A673 (cell line): ENCODE measurements at regions not wholly inside any gene's neighbourhood (a gene's known extent, or its start where the extent isn't known, plus 50 kb on each side); places are given as distances from the start of the nearest gene placed in this dataset.
A peak's percentile ranks its signal among the peaks of the same experiment; 100 is the strongest.

Experiments used
- BruUV-seq: library from RNA; stranded (reverse); fragments of 400-500 nt; replicated peaks from 2 replicates; lab custom pipeline; 2021; lab: Mats Ljungman, UMichigan
- CTCF ChIA-PET: fragments of 300-600 bp; sonication (Branson Sonifier 250); formaldehyde crosslinking; loops from one replicate; lab custom pipeline; 2022; ENCODE audit warnings: antibody characterized with exemption; lab: Charles Lee
- POLR2A ChIA-PET: fragments of 300-600 bp; sonication (Branson Sonifier 250); formaldehyde crosslinking; loops from one replicate; lab custom pipeline; 2022; ENCODE audit warnings: antibody characterized with exemption; ENCODE audit not compliant: low non-redundant PET; lab: Charles Lee
- DNase-seq: peaks from one replicate; pipeline ENCODE4 v3.0.0-alpha.2; 2015; ENCODE audit warnings: low spot score
- H3K27ac ChIP-seq: fragments of 200-600 bp; sonication (generic); 2 replicates; pipeline ENCODE4 v1.5.1; 2016; ENCODE audit warnings: mixed run types, low read depth, mild to moderate bottlenecking, mixed read lengths, antibody characterized with exemption, low read length; ENCODE audit not compliant: poor library complexity, severe bottlenecking
- H3K27me3 ChIP-seq: fragments of 200-600 bp; sonication (generic); replicated peaks from 2 replicates; pipeline ENCODE4 v1.6.1; 2017; ENCODE audit warnings: mixed run types, low read depth, mild to moderate bottlenecking, mixed read lengths, antibody characterized with exemption, low read length; ENCODE audit not compliant: insufficient read depth, poor library complexity
- H3K36me3 ChIP-seq: fragments of 200-600 bp; sonication (generic); 2 replicates; pipeline ENCODE4 v1.6.1; 2016; ENCODE audit warnings: mixed run types, mild to moderate bottlenecking, mixed read lengths, antibody characterized with exemption, low read length; ENCODE audit not compliant: insufficient read depth, poor library complexity, severe bottlenecking
- H3K4me1 ChIP-seq: fragments of 200-600 bp; sonication (generic); 2 replicates; pipeline ENCODE4 v1.6.1; 2017; ENCODE audit warnings: mixed run types, mild to moderate bottlenecking, mixed read lengths, antibody characterized with exemption, low read length; ENCODE audit not compliant: insufficient read depth, poor library complexity, severe bottlenecking
- H3K4me3 ChIP-seq: fragments of 200-600 bp; sonication (generic); 2 replicates; pipeline ENCODE4 v1.5.1; 2016; ENCODE audit warnings: low read depth, mixed run types, mild to moderate bottlenecking, mixed read lengths, low read length; ENCODE audit not compliant: poor library complexity, severe bottlenecking
- H3K9me3 ChIP-seq: fragments of 200-600 bp; sonication (generic); 2 replicates; pipeline ENCODE4 v1.6.1; 2016; ENCODE audit warnings: mixed run types, low read depth, mild to moderate bottlenecking, mixed read lengths, antibody characterized with exemption, low read length; ENCODE audit not compliant: poor library complexity, severe bottlenecking
- CTCF ChIP-seq: fragments of 300-800, 200-600 bp; sonication (generic); conservative IDR thresholded peaks from 2 replicates; pipeline ENCODE4 v1.5.1; 2017; ENCODE audit warnings: low read depth, mild to moderate bottlenecking, antibody characterized with exemption, low read length, moderate library complexity, mixed read lengths
- EZH2 ChIP-seq: fragments of 200-600 bp; sonication (generic); IDR thresholded peaks from 2 replicates; pipeline ENCODE4 v1.6.1; 2017; ENCODE audit warnings: borderline replicate concordance, low read depth, mild to moderate bottlenecking, mixed read lengths, antibody characterized with exemption, low read length; ENCODE audit not compliant: poor library complexity, severe bottlenecking
- intact Hi-C: fragments of 100-400 bp; cut with micrococcal nuclease; formaldehyde crosslinking; loops from one replicate; pipeline ENCODE4 v1.10.0; 2022; ENCODE audit not compliant: unreplicated experiment

- no TSS peak for BruUV-seq
- POLR2A ChIA-PET, result no interaction called here
- TF ChIP-seq CTCF (no peak), EZH2 (no peak)
- H3K4me3 ChIP-seq, result no peak overlapping the region
- CTCF ChIA-PET, result no interaction called here
- intact Hi-C loops, result no loop called here
- no peaks in the 10 kb centered on the region for H3K27me3 ChIP-seq
- no peak for DNase-seq
- peaks cover 7% of the 10 kb centered on the region for H3K4me1 ChIP-seq
- no peaks in the 10 kb centered on the region for H3K9me3 ChIP-seq
- no peaks in the 10 kb centered on the region for H3K36me3 ChIP-seq
- no peak overlapping the region for H3K27ac ChIP-seq
Measured at GRCh38 chrX:40872351-40872750, 137.0 kb upstream of the MED14 start.

- TF ChIP-seq CTCF, result no peak
- TF ChIP-seq EZH2, result no peak
- ChIA-PET POLR2A (no interaction called here), CTCF (no interaction called here)
- no peaks in the 10 kb centered on the region for H3K27me3 ChIP-seq
- intact Hi-C loops, result loop anchor here (5.0 kb wide), 1 partner anchor 242 kb away; no protein-coding TSS in a partner anchor
- H3K4me1 ChIP-seq, result peaks cover 7% of the 10 kb centered on the region
- no peak for DNase-seq
- BruUV-seq, result no TSS peak
- H3K27ac ChIP-seq, result no peak overlapping the region
- no peak overlapping the region for H3K4me3 ChIP-seq
- H3K9me3 ChIP-seq, result no peaks in the 10 kb centered on the region
- H3K36me3 ChIP-seq, result no peaks in the 10 kb centered on the region
Measured at GRCh38 chrX:40875476-40875875, 140.1 kb upstream of the MED14 start.

- TF ChIP-seq EZH2 (no peak), CTCF (peak; percentile 56)
- ChIA-PET POLR2A (no interaction called here), CTCF (interaction anchor here (0.6 to 1.0 kb wide), 2 partner anchors 237 to 421 kb away, joined by 3 to 15 read pairs; no protein-coding TSS in a partner anchor)
- no peaks in the 10 kb centered on the region for H3K27me3 ChIP-seq
- no peak overlapping the region for H3K27ac ChIP-seq
- intact Hi-C loops, result loop anchor here (5.0 kb wide), 1 partner anchor 239 kb away; no protein-coding TSS in a partner anchor
- peak; percentile 35 for DNase-seq
- H3K9me3 ChIP-seq, result no peaks in the 10 kb centered on the region
- H3K4me3 ChIP-seq, result no peak overlapping the region
- no peaks in the 10 kb centered on the region for H3K4me1 ChIP-seq
- no peaks in the 10 kb centered on the region for H3K36me3 ChIP-seq
- BruUV-seq, result no TSS peak
Measured at GRCh38 chrX:40877887-40878286, 142.5 kb upstream of the MED14 start.
